DMS 273 (cell line): ENCODE measurements at regions not wholly inside any gene's neighbourhood (a gene's known extent, or its start where the extent isn't known, plus 50 kb on each side); places are given as distances from the start of the nearest gene placed in this dataset.

Source experiments
- DNase-seq: peaks from one replicate; lab custom pipeline; 2025; ENCODE audit not compliant: unreplicated experiment; lab: John Stamatoyannopoulos, UW

DNA sequence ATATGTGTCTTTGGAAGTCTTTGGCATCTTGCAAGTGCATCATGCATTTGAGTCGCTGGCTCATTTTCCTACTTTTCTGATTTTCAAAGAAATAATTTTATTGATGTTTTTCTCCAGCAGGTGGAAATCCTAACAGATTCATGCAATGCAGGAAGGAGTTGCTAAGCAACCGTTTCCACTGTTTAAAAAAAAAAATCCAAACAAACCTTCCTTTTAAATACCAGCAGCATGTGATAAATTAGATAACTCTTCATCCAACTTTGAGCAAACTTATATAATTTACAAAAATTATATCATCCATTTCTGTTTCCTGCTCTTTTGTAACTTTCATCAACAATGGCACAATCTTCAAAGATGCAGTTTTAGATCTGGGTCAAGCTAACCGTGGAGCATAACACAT, 364.1 kb downstream of the MFSD1 start:
- no peak for DNase-seq

DNA sequence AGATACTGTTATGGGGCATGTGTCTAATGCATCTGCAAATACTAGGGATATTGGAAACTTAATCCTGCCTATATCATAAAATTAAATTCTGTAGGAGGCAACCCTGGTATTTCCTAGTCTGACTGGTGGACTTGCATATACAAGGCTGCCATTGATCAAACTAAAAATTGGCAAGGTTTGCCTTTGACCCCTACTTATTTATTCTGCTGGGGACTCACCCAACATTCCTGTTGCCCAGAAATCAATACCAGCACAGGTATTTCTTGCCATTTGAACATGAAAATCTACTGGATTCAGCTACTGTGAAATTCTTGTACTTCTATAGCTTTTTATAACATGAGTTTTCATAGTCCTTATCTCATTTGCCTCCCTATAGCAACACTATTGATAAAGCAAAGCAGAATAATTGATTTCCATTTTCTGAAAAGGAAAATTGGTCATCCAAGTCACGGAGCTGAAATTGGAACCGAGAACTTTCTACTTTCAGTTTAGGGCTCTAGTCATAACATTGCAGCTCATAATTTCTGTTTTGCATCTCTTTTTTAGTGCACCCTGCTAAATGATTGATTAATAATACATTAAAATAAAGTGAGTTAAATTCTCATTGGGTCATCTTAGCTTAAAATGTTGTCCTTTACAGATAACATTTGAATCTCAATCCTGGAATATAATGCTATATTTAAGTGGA, 365.2 kb downstream of the MFSD1 start:
- no peak for DNase-seq

GRCh38 chr3:159168788-159169187, 366.9 kb downstream of the MFSD1 start:
- no peak for DNase-seq

- DNase-seq: no peak
These were observed 368.0 kb downstream of the MFSD1 start for GRCh38 chr3:159169828-159170227.

GRCh38 chr3:159170436-159171003, 368.7 kb downstream of the MFSD1 start:
- no peak for DNase-seq

GRCh38 chr3:159171333-159171732, 369.5 kb downstream of the MFSD1 start:
- no peak for DNase-seq

DNA sequence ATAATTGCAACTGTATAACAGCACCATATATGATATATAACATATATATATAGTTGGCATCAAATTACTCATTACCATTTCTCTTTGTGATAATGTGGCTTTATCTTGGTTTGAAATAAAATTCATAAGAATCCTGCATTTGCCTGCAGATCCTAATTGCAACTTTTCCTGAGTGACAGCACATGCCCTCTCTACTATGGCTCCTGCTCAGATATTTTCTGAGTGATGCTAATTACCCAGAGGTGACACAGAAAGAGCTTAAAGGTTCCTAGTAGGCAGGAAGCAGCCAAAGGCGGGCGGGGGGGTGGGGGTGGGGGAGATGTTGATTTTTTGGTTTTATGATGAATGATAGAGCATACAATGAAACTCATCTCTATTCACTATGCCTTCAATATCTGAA, 370.6 kb downstream of the MFSD1 start:
- no peak for DNase-seq

GRCh38 chr3:159174715-159175692, 373.1 kb downstream of the MFSD1 start:
- DNase-seq: no peak

- no peak for DNase-seq
These were observed 376.5 kb downstream of the MFSD1 start for GRCh38 chr3:159178209-159178897.

DNA sequence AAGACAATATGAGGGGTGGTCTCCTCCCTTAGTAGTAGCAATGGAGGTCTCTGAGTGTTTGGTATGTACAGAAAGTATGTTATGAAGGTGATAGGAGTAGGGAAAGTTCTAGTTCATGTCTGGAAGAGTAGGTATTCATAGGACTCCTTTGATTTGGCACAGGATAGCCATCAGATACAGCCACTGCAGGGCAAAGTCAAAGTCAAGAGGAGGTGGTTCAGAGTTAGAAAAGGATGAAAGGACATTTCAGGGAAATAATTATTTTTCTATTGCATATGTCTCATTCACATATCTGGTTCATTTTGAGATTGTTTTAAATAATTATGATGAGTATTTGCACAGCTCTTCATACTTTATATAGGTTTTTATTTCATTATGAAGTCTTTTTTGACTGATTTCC, 381.1 kb downstream of the MFSD1 start:
- no peak for DNase-seq

GRCh38 chr3:159185443-159186050, 383.7 kb downstream of the MFSD1 start:
- DNase-seq: no peak

GRCh38 chr3:159186581-159186980, 384.7 kb downstream of the MFSD1 start:
- DNase-seq: no peak

GRCh38 chr3:159187232-159187631, 385.4 kb downstream of the MFSD1 start:
- DNase-seq: no peak

GRCh38 chr3:159187706-159188105, 385.9 kb downstream of the MFSD1 start:
- peak; percentile 6 for DNase-seq

- DNase-seq: peak; percentile 25
These were observed 388.3 kb downstream of the MFSD1 start for GRCh38 chr3:159189994-159190669.

DNA sequence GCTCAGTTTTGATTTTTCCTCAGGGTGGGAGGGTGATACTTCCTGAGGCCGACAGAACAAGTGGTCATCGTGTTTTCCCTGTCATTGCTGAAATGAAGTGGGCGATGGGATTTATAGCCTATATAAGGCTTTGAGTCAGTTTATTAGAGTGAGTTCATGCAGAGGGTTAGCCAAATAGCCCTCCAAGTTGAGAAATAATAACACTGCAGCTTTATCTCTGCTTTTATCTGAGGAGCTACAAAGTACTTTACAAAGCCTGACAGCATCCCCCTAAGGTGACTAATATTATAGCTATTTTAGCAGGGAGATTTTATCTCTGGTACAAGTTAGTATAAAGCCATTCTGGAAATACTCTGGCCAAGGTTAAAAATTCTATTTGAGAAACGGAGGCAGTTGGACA, 389.6 kb downstream of the MFSD1 start:
- DNase-seq: no peak

GRCh38 chr3:159196359-159196758, 394.5 kb downstream of the MFSD1 start:
- DNase-seq: peak; percentile 55

DNA sequence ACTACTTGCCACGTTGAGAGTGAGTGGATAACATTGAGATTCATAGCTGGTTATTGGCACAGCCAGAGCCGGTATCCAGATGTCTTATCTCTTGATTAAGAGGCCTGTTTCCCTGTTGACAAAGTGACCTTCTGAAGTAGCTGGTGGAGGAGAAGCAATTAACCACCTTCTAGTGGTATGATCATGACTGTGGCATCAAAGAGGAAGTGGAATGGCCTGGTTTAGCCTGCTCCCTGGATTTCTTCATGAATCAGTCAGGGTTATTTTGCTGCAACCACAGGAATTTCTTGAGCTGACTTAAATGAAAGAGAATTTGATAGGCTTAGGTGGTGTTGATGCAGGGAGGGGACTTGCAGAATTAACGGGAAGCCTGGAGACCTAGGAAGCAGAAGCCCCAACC, 398.3 kb downstream of the MFSD1 start:
- no peak for DNase-seq

- DNase-seq: no peak
These were observed 406.2 kb downstream of the MFSD1 start for GRCh38 chr3:159208050-159208449.

DNA sequence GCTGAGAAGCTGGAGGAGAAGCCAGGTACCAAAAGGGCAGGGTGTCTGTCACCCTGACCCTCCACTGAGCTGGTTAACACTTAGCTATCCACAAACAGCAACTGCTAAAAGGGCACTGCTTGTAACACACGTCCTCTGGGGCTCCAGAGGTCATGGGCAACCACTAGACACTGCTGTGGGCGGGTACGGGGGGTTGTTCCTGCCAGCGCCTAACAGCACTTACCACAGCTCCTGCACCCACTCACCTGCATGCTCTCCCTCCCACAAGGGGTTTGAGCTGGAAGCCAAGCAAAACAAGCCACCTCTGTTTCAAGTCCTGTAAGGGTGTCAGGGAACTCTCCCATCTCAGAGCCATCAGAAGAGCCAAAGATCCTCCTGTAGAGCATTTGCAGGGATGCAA, 407.6 kb downstream of the MFSD1 start:
- DNase-seq: no peak
